ENCODE measurements at regions not wholly inside any gene's neighbourhood (a gene's known extent, or its start where the extent isn't known, plus 50 kb on each side); places are given as distances from the start of the nearest gene placed in this dataset.

- TF ChIP-seq ZNF658 (tag by site-specific recombination; IDR thresholded peaks at IDR 0.05): no peak
- TF ChIP-seq ZNF280D (tag by site-specific recombination; IDR thresholded peaks at IDR 0.05): no peak
- no peak for TF ChIP-seq ZNF514 (tag by site-specific recombination; IDR thresholded peaks at IDR 0.05)
- no peak for TF ChIP-seq HOXC10 (CRISPR knock-in tag; IDR thresholded peaks at IDR 0.05)
- no peak for TF ChIP-seq PRDM10 (tag by site-specific recombination; IDR thresholded peaks at IDR 0.05)
- no peak for TF ChIP-seq ZNF341 (tag by site-specific recombination; IDR thresholded peaks at IDR 0.05; ENCODE audit: low read depth)
- TF ChIP-seq ZSCAN23 (tag by site-specific recombination; IDR thresholded peaks at IDR 0.05): no peak
- TF ChIP-seq, protein P1, sequence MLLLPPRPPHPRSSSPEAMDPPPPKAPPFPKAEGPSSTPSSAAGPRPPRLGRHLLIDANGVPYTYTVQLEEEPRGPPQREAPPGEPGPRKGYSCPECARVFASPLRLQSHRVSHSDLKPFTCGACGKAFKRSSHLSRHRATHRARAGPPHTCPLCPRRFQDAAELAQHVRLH (tag by site-specific recombination; IDR thresholded peaks at IDR 0.05): no peak
- no peak for TF ChIP-seq ZNF513 (tag by site-specific recombination; IDR thresholded peaks at IDR 0.05)
- no peak for TF ChIP-seq HOXA7 (CRISPR knock-in tag; IDR thresholded peaks at IDR 0.05; ENCODE audit: borderline replicate concordance)
- TF ChIP-seq ZNF501 (tag by site-specific recombination; IDR thresholded peaks at IDR 0.05): no peak
- TF ChIP-seq ZFHX2 (tag by site-specific recombination; conservative IDR thresholded peaks at IDR 0.05): no peak
- TF ChIP-seq ZBTB6 (tag by site-specific recombination; IDR thresholded peaks at IDR 0.05): no peak
- TF ChIP-seq YY2 (tag by site-specific recombination; IDR thresholded peaks at IDR 0.05): no peak
Measured at GRCh38 chr4:58734030-58734674, 1624.0 kb upstream of the IGFBP7 start.

DNA sequence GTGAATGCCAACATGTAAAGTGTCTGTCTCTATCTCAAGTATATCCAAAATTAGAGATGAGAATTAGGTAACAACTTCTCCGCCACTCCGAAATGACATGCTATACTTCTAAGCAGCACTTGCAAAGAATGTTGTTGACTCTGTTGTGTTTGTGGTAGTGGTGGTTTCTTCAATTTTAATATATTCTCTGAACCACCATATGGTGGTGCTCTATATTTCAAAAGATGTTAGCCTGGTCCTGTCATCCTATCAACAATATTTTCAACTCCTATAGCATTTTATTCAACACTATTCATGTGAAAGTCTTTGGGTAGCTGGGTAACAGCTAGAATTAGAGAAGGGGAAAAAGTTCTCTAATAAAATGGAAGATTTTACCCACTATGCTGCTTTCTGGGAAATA, 1622.8 kb upstream of the IGFBP7 start:
- CTCF ChIA-PET: no interaction called here
- H3K27ac ChIP-seq (ENCODE audit: extremely low read depth, low read depth, low read length): no peak overlapping the region
- H3K9me3 ChIP-seq (ENCODE audit: control insufficient read depth, insufficient read depth, low read depth, low read length): no peaks in the 10 kb centered on the region
- H3K36me3 ChIP-seq (ENCODE audit: control insufficient read depth in 2 of 2, insufficient read depth in 1 of 2, low read length in 2 of 2): no peaks in the 10 kb centered on the region
- H3K4me1 ChIP-seq (ENCODE audit: control insufficient read depth, insufficient read depth, low read length): no peaks in the 10 kb centered on the region
- no peak overlapping the region for H3K4me3 ChIP-seq (ENCODE audit: low read depth, low read length)
- POLR2A ChIA-PET: no interaction called here
- TF ChIP-seq SCRT2 (tag by site-specific recombination; IDR thresholded peaks at IDR 0.05) (no peak), ZNF280D (tag by site-specific recombination; IDR thresholded peaks at IDR 0.05) (no peak), ZNF24 (tag by site-specific recombination; IDR thresholded peaks at IDR 0.05) (no peak), ZNF600 (tag by site-specific recombination; IDR thresholded peaks at IDR 0.05) (no peak)
- TF ChIP-seq, protein P2, sequence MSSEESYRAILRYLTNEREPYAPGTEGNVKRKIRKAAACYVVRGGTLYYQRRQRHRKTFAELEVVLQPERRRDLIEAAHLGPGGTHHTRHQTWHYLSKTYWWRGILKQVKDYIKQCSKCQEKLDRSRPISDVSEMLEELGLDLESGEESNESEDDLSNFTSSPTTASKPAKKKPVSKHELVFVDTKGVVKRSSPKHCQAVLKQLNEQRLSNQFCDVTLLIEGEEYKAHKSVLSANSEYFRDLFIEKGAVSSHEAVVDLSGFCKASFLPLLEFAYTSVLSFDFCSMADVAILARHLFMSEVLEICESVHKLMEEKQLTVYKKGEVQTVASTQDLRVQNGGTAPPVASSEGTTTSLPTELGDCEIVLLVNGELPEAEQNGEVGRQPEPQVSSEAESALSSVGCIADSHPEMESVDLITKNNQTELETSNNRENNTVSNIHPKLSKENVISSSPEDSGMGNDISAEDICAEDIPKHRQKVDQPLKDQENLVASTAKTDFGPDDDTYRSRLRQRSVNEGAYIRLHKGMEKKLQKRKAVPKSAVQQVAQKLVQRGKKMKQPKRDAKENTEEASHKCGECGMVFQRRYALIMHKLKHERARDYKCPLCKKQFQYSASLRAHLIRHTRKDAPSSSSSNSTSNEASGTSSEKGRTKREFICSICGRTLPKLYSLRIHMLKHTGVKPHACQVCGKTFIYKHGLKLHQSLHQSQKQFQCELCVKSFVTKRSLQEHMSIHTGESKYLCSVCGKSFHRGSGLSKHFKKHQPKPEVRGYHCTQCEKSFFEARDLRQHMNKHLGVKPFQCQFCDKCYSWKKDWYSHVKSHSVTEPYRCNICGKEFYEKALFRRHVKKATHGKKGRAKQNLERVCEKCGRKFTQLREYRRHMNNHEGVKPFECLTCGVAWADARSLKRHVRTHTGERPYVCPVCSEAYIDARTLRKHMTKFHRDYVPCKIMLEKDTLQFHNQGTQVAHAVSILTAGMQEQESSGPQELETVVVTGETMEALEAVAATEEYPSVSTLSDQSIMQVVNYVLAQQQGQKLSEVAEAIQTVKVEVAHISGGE (tag by site-specific recombination; conservative IDR thresholded peaks at IDR 0.05; ENCODE audit: low read depth): no peak

More at GRCh38 chr4:58734030-58734674, 1624.0 kb upstream of the IGFBP7 start:
- ChIA-PET POLR2A (no interaction called here), CTCF (no interaction called here)
- H3K36me3 ChIP-seq (ENCODE audit: control insufficient read depth in 2 of 2, insufficient read depth in 1 of 2, low read length in 2 of 2): no peaks in the 10 kb centered on the region
- H3K27ac ChIP-seq (ENCODE audit: extremely low read depth, low read depth, low read length): no peak overlapping the region
- H3K9me3 ChIP-seq (ENCODE audit: control insufficient read depth, insufficient read depth, low read depth, low read length): no peaks in the 10 kb centered on the region
- H3K4me1 ChIP-seq (ENCODE audit: control insufficient read depth, insufficient read depth, low read length): no peaks in the 10 kb centered on the region
- H3K4me3 ChIP-seq (ENCODE audit: low read depth, low read length): no peak overlapping the region
